ENCODE measurements at regions not wholly inside any gene's neighbourhood (a gene's known extent, or its start where the extent isn't known, plus 50 kb on each side); places are given as distances from the start of the nearest gene placed in this dataset.

DNA sequence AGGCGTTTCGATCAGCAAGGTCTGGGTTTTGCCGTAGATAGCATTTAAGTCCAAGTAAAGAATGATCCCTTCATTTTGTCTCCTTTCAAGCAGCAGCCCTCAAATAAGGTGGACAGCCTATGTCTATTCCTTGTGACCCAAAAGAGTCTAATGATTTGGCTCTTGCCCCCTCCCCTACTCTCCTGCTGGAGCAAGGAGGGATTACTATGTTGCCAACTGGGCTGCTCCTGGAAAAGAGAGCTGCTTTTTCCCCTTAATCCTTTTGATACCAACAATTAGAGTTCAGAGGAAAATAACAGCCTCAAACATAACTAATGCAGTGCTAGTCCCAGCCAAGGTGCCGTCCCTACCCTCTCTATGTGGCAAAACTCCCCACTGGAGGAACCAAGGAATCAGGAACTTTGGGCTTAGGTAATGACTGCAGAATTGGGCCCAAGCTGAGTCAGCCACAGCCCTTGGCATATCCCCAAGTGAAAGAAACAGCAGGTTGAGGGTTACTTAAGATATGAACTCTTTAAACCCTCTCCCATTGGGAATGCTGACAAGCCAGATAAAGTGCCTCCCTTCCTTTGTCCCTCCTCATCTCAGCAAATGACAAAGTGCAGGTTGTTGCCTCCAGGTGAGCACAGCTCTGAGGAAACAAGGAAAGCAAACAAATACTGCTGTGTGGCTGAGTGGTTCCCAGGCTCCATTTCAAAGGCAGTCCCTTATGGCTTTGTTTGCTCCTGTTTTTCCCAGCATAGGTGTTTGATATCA lies 643.7 kb downstream of the INHBA start:
- no peak for DNase-seq

DNA sequence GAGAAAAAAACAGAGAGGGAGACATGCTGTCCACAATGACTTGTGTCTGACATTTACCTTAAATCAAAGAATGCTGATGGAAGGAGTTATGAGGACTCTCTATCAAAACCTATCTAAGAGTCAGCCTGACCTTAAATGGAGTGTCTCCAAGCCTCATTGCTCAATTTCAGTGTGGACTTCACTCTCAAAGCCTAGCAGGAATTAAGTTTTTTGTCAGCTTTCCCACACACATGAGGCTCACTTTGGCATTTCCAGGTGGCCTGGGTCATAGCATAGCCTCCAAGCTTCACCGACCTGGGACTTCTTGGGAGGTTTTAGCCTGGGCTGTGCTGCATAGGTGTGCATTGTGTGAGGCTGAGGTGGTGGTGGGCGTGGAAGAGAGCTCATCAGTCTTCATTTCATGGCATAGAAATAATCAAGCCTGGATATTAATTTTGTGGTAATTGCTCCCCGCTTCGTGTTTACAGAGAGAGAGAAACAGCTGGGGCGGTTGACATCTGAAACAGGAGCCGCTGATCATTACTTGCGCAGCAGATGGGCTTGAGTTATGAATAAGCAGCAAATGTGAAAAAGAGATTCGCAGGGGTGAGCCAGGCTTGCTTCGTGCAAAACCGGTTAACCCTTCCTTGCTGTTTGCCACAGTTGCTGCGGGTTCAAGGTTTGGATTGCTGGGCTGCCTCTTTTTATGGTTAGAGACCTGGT lies 647.8 kb downstream of the INHBA start:
- no peak for DNase-seq

DNA sequence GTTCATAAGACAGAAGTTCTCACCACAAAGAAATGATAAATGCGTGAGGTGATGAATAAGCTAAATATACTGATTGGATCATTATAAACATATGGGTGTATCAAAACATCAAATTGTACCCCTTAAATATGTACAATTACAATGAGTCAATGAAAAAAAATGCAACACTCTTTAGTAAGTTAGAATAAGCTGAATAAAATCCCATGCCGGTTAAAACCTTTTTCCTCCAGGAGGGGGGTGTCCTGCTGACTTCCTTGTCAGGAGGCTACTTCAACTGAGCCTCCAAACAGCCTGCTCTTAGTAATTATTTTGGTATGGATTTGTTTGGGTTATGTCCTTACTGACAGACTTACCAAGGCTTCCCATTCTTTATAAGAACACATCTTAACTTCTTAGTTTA lies 649.1 kb downstream of the INHBA start:
- no peak for DNase-seq

DNA sequence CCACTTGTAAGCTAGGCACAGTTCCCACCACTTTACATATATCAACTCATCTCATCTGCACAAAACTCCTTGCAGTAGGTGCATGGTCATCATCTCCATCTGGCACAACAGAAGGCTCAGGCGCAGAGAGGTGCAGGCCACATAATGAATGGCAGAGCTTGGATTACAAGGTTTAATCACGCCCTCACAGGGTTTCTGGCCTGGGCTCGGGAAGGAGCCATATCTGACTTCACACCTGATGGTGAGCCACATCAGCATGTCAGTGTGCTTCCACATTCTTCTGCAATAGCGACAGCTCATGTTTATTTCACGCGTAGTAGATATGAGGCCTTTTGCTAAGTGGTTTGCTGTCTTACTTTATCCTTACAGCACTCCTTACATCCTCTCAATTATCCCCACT lies 650.2 kb downstream of the INHBA start:
- no peak for DNase-seq

DNA sequence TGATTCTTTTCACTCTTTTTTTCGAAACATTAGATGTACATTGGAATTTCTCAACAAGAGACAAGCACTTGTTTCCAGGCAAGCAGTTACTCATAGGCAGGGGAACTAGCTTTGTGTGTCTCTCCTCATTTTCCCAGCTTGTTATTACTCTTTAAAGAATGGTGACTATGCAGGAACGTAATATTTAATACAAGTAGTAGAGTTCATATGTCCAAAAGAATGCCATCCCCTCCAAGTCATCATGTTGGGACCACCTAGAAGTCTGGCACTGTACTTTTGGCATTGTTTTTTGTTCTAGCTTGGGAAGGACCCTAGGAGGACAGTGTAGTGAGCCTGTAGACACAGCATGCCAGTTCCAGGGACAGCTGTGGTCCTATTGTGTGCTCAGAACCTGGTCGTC lies 650.7 kb downstream of the INHBA start:
- DNase-seq, result no peak

DNA sequence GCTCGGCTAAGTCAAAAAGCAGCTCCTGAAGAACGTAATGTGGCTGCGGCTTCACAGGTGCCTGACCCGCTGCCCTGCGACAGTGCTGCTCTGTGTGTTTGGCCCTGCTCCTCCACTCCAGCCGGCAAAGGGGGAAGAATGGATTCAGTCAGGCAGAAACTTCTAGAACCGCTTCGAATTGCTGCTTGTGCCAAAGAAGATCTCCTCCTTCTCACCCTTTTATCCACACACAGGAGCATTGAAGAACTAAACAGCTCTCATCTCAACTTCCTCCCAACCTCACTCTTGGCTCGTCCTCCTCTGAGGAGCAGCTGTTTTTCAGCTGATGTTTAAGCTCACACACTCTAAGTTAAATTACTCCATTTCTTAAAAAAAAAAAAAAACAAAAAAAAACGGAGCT lies 651.4 kb downstream of the INHBA start:
- no peak for DNase-seq

DNA sequence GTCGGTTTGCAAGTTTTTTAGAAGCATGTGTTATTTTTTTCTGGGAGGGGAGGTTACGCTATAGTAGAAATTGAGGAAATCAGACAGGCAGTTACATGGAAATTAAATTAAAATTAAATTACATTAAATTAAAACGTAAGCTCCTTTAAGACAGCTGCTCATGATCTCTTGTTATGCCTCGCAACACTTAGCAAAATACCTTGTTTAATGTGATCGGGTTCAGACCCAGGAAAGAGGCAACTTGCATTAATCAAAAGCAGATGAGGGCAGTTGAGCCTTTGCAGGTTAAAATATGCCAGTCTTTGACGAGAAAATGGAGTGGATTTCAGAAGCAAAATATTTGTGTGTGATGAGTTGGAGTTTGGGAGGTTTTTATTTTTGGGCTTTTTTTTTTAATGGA lies 651.8 kb downstream of the INHBA start:
- no peak for DNase-seq

DNA sequence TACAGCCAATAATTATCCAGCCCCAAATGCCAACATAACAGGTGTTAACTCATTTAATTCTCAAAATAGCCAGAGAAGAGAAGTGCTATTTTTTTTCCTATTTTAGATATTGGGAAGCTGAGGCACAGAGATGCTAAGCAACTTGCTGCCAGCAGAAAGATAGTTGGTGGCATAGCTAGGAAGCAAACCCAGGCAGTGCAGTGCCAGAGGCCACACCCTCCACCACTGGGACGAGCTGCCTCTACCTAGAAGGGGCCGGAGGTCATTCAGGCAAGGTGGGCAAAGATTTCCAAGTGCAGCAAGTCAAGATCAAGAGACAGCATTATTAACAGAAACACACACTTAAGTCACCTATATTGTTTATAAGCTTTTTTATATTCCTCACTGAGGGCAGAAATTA lies 654.1 kb downstream of the INHBA start:
- no peak for DNase-seq

DNA sequence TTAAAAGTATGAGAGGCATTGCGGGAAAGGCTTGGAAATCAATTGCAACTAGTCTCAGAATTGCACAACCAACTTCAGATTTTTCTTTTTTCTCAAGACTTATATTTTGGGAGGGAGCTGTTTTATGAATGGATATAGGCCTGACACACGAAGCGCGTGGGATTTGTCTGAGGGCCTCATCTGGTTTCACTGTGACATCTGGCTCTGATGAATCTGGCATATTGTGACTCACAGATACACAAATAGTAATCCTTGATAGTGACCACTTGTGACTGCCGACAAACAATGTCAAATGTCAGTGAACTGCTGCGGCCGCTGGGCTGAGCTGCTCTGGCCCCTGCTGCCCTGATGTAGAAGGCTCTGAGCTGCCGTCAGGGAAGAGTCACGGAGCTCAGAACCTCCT lies 655.1 kb downstream of the INHBA start:
- DNase-seq, result no peak

DNA sequence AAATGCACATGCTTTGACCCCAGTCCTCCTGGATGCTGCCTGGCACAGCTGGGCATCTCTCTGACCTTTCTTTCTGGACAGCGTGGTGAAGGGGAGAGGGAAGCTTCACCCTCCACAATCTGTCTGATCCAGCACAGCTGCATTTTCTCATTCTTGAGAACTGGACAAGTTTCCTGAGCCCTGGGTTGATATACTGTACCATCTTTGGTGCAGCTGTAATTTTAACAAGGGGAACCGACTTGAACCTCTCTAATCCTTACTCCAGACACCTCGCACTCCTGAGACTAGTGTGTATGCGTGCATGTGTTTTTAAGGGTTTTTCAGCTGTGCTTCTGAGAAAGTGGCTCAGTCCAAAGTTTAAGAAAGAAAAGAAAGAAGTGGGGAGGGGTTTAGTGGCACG lies 655.7 kb downstream of the INHBA start:
- no peak for DNase-seq

DNA sequence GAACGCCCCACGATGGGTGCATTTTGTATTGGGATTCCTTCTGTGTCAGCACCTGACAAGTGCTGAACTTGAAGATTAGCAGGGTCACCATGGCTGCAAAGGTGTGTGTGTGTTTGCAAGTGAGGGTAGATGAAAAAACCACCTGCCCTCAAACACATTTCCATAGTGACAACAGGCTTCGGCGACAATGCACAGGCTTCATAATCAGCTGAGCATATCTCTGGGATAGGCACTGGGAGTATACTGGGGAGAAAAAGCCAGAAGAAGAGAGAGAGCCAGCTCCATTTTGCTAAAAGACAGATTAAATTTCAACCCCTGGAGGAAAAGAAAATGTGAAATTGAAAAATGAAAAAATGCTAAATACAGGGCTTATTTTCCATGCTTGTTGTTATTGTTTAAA lies 656.1 kb downstream of the INHBA start:
- no peak for DNase-seq

DNA sequence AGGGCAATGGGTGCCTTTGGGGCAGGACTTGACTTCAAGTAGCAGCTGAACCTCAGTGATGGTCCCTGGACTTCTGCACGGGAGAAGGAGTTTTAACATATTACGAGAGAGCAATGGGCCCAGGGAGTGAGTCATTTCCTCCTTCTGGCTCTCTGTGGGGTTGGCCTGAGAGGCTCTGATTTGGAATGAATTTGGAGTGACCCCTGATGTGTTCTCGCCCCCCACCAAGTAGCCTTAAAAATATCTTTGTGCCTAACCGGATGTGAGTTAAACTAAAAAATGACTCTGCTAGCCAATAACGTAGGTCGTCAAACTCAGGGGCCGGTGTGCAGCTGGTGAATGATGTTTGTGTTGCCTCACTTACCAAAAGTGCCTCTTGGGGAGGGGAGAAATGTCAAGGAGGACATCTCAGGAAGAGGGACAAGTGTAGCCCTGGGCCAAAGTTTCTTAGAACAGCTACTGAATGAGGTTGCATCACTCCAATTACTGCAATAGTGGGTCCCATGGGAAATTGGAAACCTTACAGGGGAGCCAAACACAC lies 656.6 kb downstream of the INHBA start:
- no peak for DNase-seq

DNA sequence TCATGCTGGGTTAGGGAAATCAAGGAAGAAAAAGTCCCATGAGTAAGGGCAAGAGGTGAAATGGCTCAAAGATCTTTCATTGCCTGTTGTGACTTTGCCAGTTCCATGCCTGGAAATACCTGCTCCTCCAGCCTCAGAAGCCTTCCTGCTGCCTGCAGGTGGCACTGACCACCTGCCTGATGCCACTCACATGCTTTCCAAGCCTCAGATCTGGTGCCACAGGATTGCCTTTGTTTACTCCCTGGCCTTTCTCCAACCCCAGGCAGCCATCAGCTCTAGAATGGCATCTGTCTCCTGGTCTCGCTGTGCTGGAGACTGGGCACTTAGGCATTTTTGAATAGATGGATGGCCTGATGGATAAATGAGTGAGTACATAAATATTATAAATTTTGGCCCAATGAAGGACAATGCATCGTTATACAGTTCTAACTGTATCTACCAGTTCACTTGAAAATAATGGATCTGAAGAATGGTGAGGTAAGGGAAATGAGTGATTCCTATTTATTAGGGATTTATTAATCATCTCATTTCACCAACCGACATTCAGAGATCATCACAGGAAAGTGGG lies 657.2 kb downstream of the INHBA start:
- no peak for DNase-seq

DNA sequence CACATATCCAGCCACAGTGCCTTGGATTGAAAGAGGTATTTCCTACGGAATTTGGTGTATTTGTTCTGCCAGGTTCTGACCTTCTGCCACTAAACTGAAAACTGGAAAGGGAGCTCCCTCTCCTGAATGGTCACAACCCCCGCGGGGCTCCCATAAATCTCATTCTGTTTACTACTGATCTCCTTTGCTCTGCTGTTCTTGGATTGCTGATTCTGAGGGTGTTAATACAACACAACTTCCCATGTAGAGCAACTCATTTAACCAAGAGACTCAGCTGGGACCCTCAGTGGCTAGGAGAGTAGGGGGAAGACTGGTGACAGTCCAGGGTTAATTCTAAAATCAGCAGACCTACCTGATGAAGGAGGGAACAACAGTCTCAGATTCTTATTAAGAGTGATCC lies 662.9 kb downstream of the INHBA start:
- DNase-seq, result no peak

DNA sequence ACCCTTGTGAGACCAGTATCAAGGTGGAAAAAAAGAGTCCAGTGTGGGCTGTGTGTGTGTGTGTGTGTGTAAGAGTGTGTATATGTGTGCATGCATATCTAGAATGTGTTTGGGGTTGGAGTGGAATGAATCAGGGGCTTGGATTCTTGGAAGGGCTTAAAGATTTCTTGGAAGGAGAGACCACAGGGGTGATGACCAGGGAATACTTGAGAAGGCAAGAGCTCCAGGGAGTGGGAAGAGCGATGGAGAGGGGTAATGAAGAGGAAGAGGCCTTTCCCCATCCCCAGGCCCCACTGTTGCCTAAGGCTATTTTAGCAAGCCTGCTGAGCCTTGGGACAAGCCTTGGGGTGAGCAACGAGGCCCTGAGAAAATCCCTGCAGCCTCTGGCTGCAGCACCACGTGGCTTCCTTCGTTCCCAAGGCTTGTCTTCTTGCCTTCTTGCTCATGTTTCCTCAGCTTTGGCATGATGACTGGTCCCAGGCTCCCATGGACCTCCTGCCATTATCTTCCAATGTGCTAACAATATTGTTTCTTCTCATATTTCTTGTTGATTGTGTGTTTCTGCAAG lies 663.4 kb downstream of the INHBA start:
- no peak for DNase-seq

DNA sequence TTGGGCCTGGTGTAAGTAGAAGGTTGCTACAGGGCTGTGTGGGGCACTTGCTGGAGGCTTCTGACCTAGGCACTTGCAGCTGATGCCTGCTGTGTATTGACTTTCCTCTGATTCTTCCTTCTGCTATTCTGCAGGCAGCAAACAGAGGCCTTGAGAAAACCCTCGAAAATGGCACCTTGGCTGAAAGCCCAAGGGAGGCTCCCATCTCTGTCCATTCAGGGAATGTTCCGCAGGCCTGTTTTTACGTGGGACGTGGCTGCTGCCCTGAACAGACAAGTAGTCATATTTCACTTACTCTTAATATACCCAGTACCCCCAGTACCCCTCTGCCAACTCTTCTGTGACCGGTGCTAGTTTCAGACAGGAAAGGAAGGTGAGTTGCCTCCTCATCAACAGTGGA lies 664.7 kb downstream of the INHBA start:
- DNase-seq, result no peak

DNA sequence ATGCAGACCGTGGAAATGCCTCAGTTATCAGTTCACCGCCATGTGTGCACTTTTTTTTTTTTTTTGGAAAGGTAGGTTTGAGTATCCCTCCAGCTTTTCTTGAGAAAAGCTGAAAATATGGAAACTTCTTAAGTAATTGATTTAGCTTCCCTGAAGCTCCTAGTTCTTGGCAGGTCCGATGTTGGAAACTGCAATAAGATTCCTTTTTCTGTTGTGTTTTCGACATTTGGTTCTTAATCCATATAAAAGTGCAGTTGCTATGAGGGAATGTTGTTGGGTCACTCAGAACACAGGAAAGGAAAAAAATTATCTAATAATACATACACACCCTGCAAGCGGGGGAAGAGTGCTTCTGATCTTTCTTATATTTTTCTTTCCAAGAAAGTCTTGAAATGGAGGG lies 665.2 kb downstream of the INHBA start:
- DNase-seq, result no peak

DNA sequence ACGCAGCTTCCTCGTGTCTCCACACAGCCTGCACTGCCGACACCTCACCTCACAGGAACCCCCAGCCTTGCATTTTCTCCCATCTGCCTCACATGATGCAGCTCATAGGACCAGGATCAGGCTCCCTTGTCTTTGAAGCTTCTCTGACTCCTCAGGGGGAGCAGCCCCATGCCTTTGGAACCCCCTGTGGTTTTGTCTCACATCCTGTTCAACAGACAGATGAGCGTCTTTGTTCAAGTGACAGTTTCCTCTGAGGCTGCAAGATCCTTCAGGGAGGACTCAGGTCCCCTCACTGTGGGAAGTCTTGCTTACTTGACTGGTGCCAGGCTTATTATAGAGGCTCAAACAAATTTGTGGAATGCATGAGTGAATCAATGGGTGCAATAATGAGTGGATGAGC lies 667.1 kb downstream of the INHBA start:
- DNase-seq, result no peak

DNA sequence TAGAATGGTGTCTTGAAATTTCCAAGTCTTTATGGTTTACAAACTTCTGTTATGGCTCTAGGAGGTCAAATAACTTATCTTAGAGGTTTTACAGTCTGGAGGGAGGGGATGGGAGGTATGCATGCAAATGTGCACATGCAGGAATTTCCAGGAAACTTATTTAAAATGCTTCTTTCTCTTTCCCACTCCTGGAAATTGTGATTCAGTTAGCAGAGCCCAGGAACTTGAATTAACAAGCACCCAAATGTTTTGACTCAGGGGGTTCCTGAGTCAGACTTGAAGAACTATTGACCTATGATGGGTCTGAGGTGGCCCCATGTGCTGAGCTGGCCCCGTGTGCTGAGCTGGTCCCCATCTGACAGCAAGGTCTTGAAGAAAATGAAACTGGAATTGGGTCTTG lies 669.4 kb downstream of the INHBA start:
- no peak for DNase-seq

DNA sequence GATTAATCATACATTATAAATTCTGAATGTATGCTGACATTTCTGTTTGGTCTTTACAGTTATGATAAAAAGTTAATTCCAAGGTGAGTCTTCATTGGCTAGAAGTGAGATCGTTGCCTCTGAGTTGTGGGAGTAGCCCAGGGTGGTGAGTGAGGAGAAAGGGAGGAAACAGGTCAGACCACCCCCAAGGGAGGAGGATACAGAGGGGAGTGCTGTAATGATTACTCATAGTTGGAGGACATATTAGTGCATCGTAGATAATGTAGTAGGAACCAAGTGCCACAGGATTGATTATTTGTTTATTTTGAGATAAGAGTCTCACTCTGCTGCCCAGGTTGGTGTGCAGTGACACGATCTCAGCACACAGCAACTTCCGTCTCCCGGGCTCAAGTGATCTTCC lies 672.2 kb downstream of the INHBA start:
- DNase-seq, result no peak

DNA sequence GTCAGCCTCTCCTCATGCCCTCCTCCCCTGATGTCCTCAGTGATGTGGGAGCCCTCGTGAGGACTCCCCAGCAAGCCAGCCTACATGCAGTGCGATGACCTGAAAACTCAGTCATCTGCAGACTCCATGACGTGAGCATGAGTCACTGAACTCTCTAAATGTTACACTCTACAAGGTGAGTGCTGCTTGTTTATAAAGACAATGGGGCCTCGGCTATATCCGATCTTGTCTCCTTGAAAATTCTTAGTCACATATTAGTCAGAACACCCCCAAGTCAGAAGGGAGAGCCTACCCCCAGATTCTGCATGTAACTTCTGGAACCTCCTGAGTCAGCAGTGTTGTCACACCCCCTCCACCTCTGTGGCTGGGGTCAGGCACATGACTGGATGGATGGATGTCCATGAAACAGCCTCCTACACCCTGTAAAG lies 673.8 kb downstream of the INHBA start:
- no peak for DNase-seq

DNA sequence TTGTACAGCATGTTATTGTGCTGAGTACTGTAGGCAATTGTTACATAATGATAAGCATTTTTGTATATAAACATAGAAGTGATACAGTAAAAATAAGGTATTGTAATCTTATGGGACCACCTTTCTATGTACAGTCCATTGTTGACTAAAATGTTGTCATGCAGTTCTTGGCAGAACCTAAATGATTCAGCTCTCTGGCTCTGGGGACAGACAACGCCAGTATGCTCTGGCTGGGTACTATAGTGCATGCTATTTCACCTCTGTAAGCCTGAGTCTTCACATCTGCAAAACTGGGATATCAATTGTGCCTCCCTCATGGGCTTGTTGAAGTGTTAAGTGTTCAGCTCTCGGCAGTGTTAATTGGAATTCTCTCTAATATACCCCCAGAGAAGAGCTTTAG lies 674.3 kb downstream of the INHBA start:
- DNase-seq, result no peak

DNA sequence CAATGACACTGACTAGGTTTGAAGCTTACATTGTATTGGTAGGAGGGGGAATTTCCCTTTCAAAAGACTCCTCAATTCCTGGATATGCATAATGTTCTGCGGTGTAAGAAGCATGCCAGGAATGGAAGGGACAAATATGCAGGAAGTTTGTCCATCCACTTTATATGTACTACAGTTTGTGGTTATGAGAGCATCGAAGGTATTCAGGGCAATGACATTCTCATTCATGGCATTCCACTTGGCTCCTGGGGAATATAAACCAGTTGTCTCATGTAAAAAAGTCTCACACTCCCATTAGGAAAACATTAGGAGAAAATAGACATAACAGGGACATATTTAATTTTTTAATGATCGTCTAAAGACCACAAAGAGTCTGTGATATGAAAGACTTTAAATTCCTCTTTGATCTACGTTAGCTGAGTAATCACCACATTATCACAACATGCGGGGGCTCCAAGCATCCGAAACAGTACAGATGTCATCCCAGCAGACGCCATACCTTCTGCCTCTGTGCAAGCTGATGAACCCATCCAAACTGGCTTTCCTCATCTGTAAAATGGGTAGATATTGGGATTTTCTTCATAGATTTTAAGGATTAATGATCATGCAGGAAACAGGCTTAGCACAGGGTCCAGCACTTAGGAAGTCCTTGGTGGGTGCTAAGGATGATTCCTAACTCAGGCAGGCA lies 675.3 kb downstream of the INHBA start:
- DNase-seq, result no peak

All from activated T-cell treated with anti-CD3 and anti-CD28 coated beads, Interleukin-2, amount 50 U/mL, for 48 hours (primary cell).